Fibroblast of lung (primary cell): ENCODE measurements at regions not wholly inside any gene's neighbourhood (a gene's known extent, or its start where the extent isn't known, plus 50 kb on each side); places are given as distances from the start of the nearest gene placed in this dataset.

Experiments
- DNase-seq, 2 donors: peaks; one replicate each; pipeline versions ENCODE4 v3.0.0 to v3.0.0-alpha.2; 2010; ENCODE audit warnings: low read depth in 2 of 2
- H2AFZ ChIP-seq: 2 replicates; pipeline ENCODE4 v1.5.1; 2012; ENCODE audit warnings: low read length, control low read depth, inconsistent platforms
- H3K27ac ChIP-seq: 2 replicates; pipeline ENCODE4 v1.5.1; 2011; ENCODE audit warnings: low read length, control low read depth; ENCODE audit not compliant: insufficient read depth
- H3K27me3 ChIP-seq: 2 replicates; pipeline ENCODE4 v1.5.1; 2011; ENCODE audit warnings: mild to moderate bottlenecking, low read length; ENCODE audit not compliant: control insufficient read depth, insufficient read depth
- H3K36me3 ChIP-seq: 2 replicates; pipeline ENCODE4 v1.5.1; 2011; ENCODE audit warnings: low read length; ENCODE audit not compliant: control insufficient read depth, insufficient read depth
- H3K4me1 ChIP-seq: 2 replicates; pipeline ENCODE4 v1.5.1; 2011; ENCODE audit warnings: low read length; ENCODE audit not compliant: control insufficient read depth, insufficient read depth; ENCODE audit errors: extremely low read depth
- H3K4me2 ChIP-seq: 2 replicates; pipeline ENCODE4 v1.5.1; 2011; ENCODE audit warnings: low read length, control low read depth; ENCODE audit not compliant: insufficient read depth; ENCODE audit errors: extremely low read depth
- H3K4me3 ChIP-seq, 4 experiments: fragments of 200-600 bp in 1 of 4; sonication (generic) in 1 of 4; replicated peaks in 1 of 4; 2 replicates each; pipeline ENCODE4 v1.5.1; 2011 to 2016; ENCODE audit warnings: low read length in 4 of 4, low read depth in 3 of 4, mild to moderate bottlenecking in 3 of 4, control low read depth in 2 of 4, inconsistent platforms in 1 of 4, mixed read lengths in 1 of 4; ENCODE audit not compliant: insufficient read depth in 1 of 4; ENCODE audit errors: control extremely low read depth in 1 of 4
- H3K79me2 ChIP-seq: 2 replicates; pipeline ENCODE4 v1.5.1; 2012; ENCODE audit warnings: mild to moderate bottlenecking, low read length, inconsistent platforms; ENCODE audit not compliant: control insufficient read depth, insufficient read depth
- H3K9ac ChIP-seq: 2 replicates; pipeline ENCODE4 v1.5.1; 2011; ENCODE audit warnings: mild to moderate bottlenecking, low read length, control low read depth; ENCODE audit not compliant: insufficient read depth
- H3K9me3 ChIP-seq: 2 replicates; pipeline ENCODE4 v1.5.1; 2012; ENCODE audit warnings: low read depth, low read length; ENCODE audit not compliant: control insufficient read depth, insufficient read depth
- H4K20me1 ChIP-seq: 2 replicates; pipeline ENCODE4 v1.5.1; 2011; ENCODE audit warnings: low read length; ENCODE audit not compliant: control insufficient read depth, insufficient read depth; ENCODE audit errors: extremely low read depth
- CTCF ChIP-seq, 2 donors: IDR thresholded peaks in 1 of 2; conservative IDR thresholded peaks in 1 of 2; 1 replicate in 1 of 2; 2 replicates in 1 of 2; pipeline ENCODE4 v1.5.1; 2011 to 2012; ENCODE audit warnings: low read length in 2 of 2, control low read depth in 1 of 2, inconsistent platforms in 1 of 2, low read depth in 1 of 2, mild to moderate bottlenecking in 1 of 2
- EZH2 ChIP-seq: IDR thresholded peaks from 2 replicates; pipeline ENCODE4 v1.5.1; 2012; ENCODE audit warnings: low read length, control low read depth, mild to moderate bottlenecking; ENCODE audit errors: missing control alignments

GRCh38 chr10:4243651-4244050 lies 458.6 kb upstream of the KLF6 start:
- H4K20me1 ChIP-seq, result no peaks in the 10 kb centered on the region
- H3K79me2 ChIP-seq, result no peaks in the 10 kb centered on the region
- peak overlapping the region; percentile 97 for H3K27ac ChIP-seq
- H3K27me3 ChIP-seq, result no peaks in the 10 kb centered on the region
- no peak overlapping the region for H2AFZ ChIP-seq
- H3K4me2 ChIP-seq, result peak overlapping the region; percentile 76
- H3K9me3 ChIP-seq, result no peaks in the 10 kb centered on the region
- H3K9ac ChIP-seq, result peak overlapping the region; percentile 73
- no peaks in the 10 kb centered on the region for H3K36me3 ChIP-seq
- DNase-seq, result peak; percentile 100
- TF ChIP-seq EZH2 (no peak), CTCF (conservative IDR thresholded peaks at IDR 0.05 in 1 of 2, IDR thresholded peaks at IDR 0.05 in 1 of 2; ENCODE audit: low read depth in 1 of 2, low read length in 2 of 2) (no peak)
- peaks cover 18% of the 10 kb centered on the region for H3K4me1 ChIP-seq
- peak overlapping the region; percentile 7 to 36 (median 32) for H3K4me3 ChIP-seq

DNA sequence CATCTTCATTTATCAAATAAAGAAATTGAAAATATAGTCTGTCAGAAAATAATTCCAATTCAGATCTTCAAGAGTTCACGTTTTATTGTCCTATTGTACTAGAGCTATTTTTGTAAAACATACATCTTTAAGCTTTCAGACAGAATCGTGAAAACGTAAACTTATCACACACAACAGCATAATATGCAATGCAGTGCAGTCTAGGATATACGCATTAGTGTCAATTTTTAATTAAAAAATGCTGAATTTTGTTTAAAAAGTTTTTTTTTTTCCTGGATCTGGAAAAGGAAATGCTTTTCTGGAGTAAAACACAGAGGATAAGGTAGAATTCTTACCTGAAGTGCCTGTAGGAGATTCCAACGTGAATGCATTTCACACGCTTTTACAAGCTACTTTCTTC lies 458.2 kb upstream of the KLF6 start:
- Histone ChIP-seq H3K36me3 (no peaks in the 10 kb centered on the region), H3K79me2 (no peaks in the 10 kb centered on the region), H3K27ac (peak overlapping the region; percentile 97), H3K27me3 (no peaks in the 10 kb centered on the region), H3K9ac (peak overlapping the region; percentile 73), H3K4me2 (peak overlapping the region; percentile 76), H3K4me1 (peaks cover 18% of the 10 kb centered on the region), H3K9me3 (no peaks in the 10 kb centered on the region), H2AFZ (no peak overlapping the region), H3K4me3 (peak overlapping the region; percentile 7 to 36 (median 32)), H4K20me1 (no peaks in the 10 kb centered on the region)
- TF ChIP-seq EZH2 (no peak), CTCF (conservative IDR thresholded peaks at IDR 0.05 in 1 of 2, IDR thresholded peaks at IDR 0.05 in 1 of 2; ENCODE audit: low read depth in 1 of 2, low read length in 2 of 2) (no peak)
- no peak for DNase-seq

DNA sequence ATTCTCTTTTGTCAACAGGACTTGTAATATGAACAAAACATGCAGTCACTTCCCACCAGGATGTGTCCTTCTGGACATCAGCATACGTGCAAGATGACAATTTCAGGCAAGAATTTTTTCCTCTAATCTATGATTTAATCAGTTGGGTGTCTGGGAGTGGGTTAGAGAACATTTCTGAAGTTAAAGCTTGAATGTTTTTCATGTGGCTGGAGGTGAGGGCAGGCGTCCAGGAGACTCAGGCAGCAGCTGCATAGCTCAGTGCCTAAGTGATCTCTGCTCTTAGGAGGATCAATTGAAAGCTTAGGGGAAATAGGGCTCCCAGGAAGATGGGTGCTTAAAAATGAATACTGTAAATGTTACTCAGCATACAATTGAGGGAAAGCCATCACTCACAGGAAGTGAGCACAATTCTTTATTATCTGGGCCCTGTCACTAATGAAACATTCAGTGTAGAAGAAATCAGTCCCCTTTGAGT lies 457.6 kb upstream of the KLF6 start:
- no peaks in the 10 kb centered on the region for H3K79me2 ChIP-seq
- no peaks in the 10 kb centered on the region for H3K36me3 ChIP-seq
- H3K4me2 ChIP-seq, result peak overlapping the region; percentile 76
- H3K9ac ChIP-seq, result peak overlapping the region; percentile 73
- peak overlapping the region; percentile 28 to 36 (median 36) for H3K4me3 ChIP-seq
- H3K27me3 ChIP-seq, result no peaks in the 10 kb centered on the region
- peak; percentile 90 to 98 for DNase-seq
- no peaks in the 10 kb centered on the region for H3K9me3 ChIP-seq
- H3K27ac ChIP-seq, result peak overlapping the region; percentile 97
- TF ChIP-seq CTCF (conservative IDR thresholded peaks at IDR 0.05 in 1 of 2, IDR thresholded peaks at IDR 0.05 in 1 of 2; ENCODE audit: low read depth in 1 of 2, low read length in 2 of 2) (no peak), EZH2 (no peak)
- no peaks in the 10 kb centered on the region for H4K20me1 ChIP-seq
- no peak overlapping the region for H2AFZ ChIP-seq
- H3K4me1 ChIP-seq, result peaks cover 18% of the 10 kb centered on the region
